ENCODE measurements at regions not wholly inside any gene's neighbourhood (a gene's known extent, or its start where the extent isn't known, plus 50 kb on each side); places are given as distances from the start of the nearest gene placed in this dataset.
"Not testable (repeated sequence)": the region's sequence is repeated elsewhere in the genome, so short reads cannot be mapped to it uniquely, and the experiment has no call there.

DNA sequence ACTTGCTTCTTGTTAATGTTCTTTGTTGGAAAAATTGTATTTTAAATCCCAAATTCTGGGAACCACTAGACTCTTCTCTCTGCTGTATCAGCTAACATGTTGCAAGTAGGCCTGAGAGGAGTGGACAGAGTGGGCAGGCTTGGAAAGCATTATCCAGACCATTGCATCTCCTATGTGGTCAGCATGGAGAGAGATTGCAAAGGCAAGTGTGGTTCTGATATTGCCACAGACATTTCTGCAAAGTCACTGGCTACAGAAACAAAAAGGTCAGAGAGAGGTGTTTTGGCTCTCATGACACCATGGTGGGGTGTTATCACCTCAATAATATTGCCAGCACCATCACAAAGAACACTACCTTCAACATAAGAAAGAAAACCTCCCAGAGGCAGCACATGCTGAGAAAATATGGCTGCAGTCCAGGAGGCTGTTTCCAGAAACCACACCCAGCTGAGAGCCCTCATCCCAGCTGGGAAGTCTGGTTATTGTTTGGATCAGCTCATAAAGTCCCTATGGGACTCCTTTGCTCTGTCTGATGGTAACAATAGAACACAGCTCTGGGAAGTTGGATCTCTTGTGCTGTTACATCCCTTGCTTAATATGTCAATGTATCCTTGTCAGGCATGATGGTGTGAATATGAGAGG is 78.2 kb upstream of the TBX18 start:
- TF ChIP-seq, protein P1, sequence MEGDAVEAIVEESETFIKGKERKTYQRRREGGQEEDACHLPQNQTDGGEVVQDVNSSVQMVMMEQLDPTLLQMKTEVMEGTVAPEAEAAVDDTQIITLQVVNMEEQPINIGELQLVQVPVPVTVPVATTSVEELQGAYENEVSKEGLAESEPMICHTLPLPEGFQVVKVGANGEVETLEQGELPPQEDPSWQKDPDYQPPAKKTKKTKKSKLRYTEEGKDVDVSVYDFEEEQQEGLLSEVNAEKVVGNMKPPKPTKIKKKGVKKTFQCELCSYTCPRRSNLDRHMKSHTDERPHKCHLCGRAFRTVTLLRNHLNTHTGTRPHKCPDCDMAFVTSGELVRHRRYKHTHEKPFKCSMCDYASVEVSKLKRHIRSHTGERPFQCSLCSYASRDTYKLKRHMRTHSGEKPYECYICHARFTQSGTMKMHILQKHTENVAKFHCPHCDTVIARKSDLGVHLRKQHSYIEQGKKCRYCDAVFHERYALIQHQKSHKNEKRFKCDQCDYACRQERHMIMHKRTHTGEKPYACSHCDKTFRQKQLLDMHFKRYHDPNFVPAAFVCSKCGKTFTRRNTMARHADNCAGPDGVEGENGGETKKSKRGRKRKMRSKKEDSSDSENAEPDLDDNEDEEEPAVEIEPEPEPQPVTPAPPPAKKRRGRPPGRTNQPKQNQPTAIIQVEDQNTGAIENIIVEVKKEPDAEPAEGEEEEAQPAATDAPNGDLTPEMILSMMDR (IDR thresholded peaks at IDR 0.05; ENCODE audit: borderline replicate concordance), result no peak
- peaks cover 26% of the 10 kb centered on the region for H3K9me3 ChIP-seq (replicated peaks)
- no peaks in the 10 kb centered on the region for H3K36me3 ChIP-seq
- no peak overlapping the region for H3K27ac ChIP-seq (replicated peaks)
- no peak overlapping the region for H3K4me3 ChIP-seq
- intact Hi-C loops (cut with micrococcal nuclease), result no loop called here
- DNase-seq, result no peak
- H3K27me3 ChIP-seq (ENCODE audit: low read depth), result no peaks in the 10 kb centered on the region
- H3K4me1 ChIP-seq, result no peaks in the 10 kb centered on the region

DNA sequence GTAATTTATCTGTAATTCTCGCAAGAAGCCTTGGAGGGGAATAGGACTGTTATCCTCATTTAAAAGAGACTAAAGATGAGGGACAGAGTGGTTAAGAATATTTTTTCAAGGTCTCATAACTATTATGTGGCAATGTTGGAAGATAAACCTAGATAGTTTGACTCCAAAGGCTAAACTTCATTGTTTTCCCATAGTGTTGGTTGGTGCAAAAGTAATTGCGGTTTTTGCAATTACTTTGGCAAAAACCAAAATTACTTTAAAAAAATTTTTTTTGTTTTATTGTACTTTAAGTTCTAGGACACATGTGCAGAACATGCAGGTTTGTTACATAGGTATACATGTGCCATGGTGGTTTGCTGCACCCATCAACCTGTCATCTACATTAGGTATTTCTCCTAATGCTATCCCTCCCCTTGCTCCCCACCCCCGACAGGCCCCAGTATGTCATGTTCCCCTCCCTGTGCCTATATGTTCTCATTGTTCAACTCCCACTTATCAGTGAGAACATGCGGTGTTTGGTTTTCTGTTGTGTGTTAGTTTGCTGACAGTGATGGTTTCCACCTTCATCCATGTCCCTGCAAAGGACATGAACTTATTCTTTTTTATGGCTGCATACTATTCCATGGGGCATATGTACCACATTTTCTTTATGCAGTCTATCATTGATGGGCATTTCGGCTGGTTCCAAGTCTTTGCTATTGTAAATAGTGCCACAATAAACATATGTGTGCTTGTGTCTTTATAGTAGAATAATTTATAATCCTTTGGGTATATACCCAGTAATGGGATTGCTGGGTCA is 72.9 kb upstream of the TBX18 start:
- H3K9me3 ChIP-seq (replicated peaks), result peaks cover 26% of the 10 kb centered on the region
- DNase-seq; H3K4me3 ChIP-seq; H3K36me3 ChIP-seq; intact Hi-C loops (cut with micrococcal nuclease); H3K27me3 ChIP-seq (ENCODE audit: low read depth); H3K27ac ChIP-seq (replicated peaks); H3K4me1 ChIP-seq: not testable (repeated sequence)

DNA sequence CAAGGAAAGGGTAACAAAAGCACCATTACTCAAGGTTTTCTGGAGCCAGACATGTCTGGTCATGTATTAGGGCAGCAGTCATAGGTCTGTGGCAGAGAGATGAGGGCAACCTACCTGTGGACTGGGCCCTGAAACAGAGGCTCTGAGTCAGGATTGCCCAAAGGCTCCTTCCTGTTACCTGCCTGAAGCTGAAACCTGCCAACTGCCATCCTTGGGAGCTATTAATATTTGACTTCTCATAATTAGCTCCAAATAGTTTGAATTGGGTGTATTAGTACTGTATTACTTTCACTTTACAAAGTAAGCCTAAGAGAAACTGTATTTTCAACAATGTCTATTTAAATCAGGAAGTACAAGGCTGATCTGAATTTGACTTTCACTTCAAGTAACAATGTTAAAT is 72.0 kb upstream of the TBX18 start:
- H3K4me1 ChIP-seq, result no peaks in the 10 kb centered on the region
- no peak overlapping the region for H3K27ac ChIP-seq (replicated peaks)
- peaks cover 26% of the 10 kb centered on the region for H3K9me3 ChIP-seq (replicated peaks)
- intact Hi-C loops (cut with micrococcal nuclease), result no loop called here
- TF ChIP-seq, protein P1 (IDR thresholded peaks at IDR 0.05; ENCODE audit: borderline replicate concordance), result no peak
- DNase-seq, result no peak
- H3K4me3 ChIP-seq, result no peak overlapping the region
- no peaks in the 10 kb centered on the region for H3K27me3 ChIP-seq (ENCODE audit: low read depth)
- no peaks in the 10 kb centered on the region for H3K36me3 ChIP-seq

DNA sequence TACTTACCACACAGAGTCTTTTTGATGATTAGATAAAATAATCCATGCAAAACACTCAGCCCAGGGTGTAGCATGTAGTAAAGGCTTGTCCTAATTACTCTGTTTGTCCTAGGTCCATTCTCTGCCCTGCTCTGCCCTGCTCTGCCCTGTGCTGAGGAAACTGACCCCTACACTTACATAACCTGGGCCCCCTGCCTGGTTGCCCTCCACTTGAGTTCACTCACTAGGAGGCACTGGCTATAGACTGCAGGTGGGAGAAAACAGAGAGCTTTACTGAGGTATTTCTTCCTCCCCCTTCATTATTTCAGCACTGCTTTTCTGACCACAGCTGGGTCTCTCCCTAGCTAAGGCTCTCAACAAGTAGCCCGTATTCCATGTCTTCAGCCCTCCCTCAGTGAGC is 70.9 kb upstream of the TBX18 start:
- no peaks in the 10 kb centered on the region for H3K36me3 ChIP-seq
- TF ChIP-seq, protein P1 (IDR thresholded peaks at IDR 0.05; ENCODE audit: borderline replicate concordance), result no peak
- H3K27me3 ChIP-seq (ENCODE audit: low read depth), result no peaks in the 10 kb centered on the region
- no peak for DNase-seq
- H3K9me3 ChIP-seq (replicated peaks), result peaks cover 26% of the 10 kb centered on the region
- H3K4me3 ChIP-seq, result no peak overlapping the region
- no peaks in the 10 kb centered on the region for H3K4me1 ChIP-seq
- no peak overlapping the region for H3K27ac ChIP-seq (replicated peaks)
- intact Hi-C loops (cut with micrococcal nuclease), result no loop called here

DNA sequence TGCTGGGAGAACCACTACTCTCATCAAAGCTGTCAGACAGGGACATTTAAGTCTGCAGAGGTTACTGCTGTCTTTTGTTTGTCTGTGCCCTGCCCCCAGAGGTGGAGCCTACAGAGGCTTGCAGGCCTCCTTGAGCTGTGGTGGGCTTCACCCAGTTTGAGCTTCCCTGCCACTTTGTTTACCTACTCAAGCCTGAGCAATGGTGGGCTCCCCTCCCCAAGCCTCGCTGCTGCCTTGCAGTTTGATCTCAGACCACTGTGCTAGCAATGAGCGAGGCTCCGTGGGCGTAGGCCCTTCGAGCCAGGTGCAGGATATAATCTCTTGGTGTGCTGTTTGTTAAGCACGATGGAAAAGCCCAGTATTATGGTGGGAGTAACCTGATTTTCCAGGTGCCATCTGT is 67.5 kb upstream of the TBX18 start:
- intact Hi-C loops (cut with micrococcal nuclease); DNase-seq; H3K36me3 ChIP-seq; H3K4me1 ChIP-seq; H3K4me3 ChIP-seq; H3K27ac ChIP-seq (replicated peaks); H3K27me3 ChIP-seq (ENCODE audit: low read depth): not testable (repeated sequence)
- H3K9me3 ChIP-seq (replicated peaks), result peaks cover 15% of the 10 kb centered on the region

DNA sequence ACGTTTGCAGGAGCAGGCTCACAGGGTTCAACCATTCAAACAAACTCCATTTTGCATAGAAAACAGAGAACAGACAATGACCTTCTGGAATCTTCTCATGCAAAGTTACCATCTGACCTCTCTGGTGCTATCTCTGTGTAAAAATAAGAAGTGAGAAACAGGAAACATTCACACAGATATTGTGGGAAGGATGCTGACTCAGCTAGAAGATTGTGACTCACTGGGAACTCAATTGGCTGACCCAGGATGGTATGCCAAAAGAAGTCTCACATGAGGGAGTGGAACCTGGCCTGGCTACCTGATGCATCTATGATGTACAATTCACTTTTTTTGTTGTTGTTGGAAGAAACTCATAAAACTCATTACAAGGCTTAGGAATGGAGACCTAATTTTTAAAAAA is 61.1 kb upstream of the TBX18 start:
- TF ChIP-seq, protein P1 (IDR thresholded peaks at IDR 0.05; ENCODE audit: borderline replicate concordance), result no peak
- DNase-seq, result no peak
- no peaks in the 10 kb centered on the region for H3K27me3 ChIP-seq (ENCODE audit: low read depth)
- H3K4me1 ChIP-seq, result no peaks in the 10 kb centered on the region
- H3K4me3 ChIP-seq, result no peak overlapping the region
- H3K36me3 ChIP-seq, result no peaks in the 10 kb centered on the region
- intact Hi-C loops (cut with micrococcal nuclease), result no loop called here
- H3K27ac ChIP-seq (replicated peaks), result no peak overlapping the region
- peaks cover 30% of the 10 kb centered on the region for H3K9me3 ChIP-seq (replicated peaks)

DNA sequence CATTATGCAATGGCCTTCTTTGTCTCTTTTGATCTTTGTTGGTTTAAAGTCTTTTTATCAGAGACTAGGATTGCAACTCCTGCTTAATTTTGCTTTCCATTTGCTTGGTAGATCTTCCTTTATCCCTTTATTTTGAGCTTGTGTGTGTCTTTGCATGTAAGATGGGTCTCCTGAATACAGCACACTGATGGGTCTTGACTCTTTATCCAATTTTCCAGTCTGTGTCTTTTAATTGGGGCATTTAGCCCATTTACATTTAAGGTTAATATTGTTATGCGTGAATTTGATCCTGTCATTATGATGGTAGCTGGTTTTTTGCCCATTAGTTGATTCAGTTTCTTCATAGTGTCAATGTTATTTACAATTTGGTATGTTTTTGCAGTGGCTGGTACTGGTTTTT is 56.9 kb upstream of the TBX18 start:
- peaks cover 35% of the 10 kb centered on the region for H3K9me3 ChIP-seq (replicated peaks)
- intact Hi-C loops (cut with micrococcal nuclease); H3K27me3 ChIP-seq (ENCODE audit: low read depth); H3K4me3 ChIP-seq; H3K36me3 ChIP-seq; DNase-seq; H3K27ac ChIP-seq (replicated peaks); H3K4me1 ChIP-seq: not testable (repeated sequence)
